ENCODE measurements at regions not wholly inside any gene's neighbourhood (a gene's known extent, or its start where the extent isn't known, plus 50 kb on each side); places are given as distances from the start of the nearest gene placed in this dataset.

- Mint-ChIP-seq H3K36me3 (no peaks in the 10 kb centered on the region), H3K27me3 (no peaks in the 10 kb centered on the region), H3K4me3 (no peak overlapping the region), H3K9me3 (no peaks in the 10 kb centered on the region), H3K4me1 (no peaks in the 10 kb centered on the region), H3K27ac (no peak overlapping the region)
These were observed 645.4 kb upstream of the SORCS1 start for GRCh38 chr10:107809889-107810288.

DNA sequence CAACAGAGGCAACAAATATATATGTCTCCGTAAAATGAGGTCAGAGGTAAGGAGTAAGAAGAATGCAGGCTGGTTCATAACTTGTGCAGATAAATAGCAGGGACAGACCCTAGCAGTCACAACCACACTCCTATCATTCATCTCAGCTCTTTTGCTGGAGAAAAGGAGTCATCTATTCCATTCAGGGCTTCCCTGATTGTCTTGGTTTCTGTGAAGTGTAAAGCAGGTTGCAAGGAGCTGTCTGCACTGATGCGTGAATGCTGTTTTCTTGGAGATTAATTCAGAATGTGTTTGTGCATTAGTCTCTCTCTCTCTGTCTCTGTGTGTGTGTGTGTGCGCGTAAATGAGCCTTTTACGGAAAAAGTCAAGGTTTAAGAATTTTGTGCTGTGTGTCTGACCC lies 643.3 kb upstream of the SORCS1 start:
- no peaks in the 10 kb centered on the region for H3K36me3 Mint-ChIP-seq
- no peaks in the 10 kb centered on the region for H3K27me3 Mint-ChIP-seq
- no peaks in the 10 kb centered on the region for H3K4me1 Mint-ChIP-seq
- H3K27ac Mint-ChIP-seq, result no peak overlapping the region
- H3K9me3 Mint-ChIP-seq, result no peaks in the 10 kb centered on the region
- H3K4me3 Mint-ChIP-seq, result no peak overlapping the region

DNA sequence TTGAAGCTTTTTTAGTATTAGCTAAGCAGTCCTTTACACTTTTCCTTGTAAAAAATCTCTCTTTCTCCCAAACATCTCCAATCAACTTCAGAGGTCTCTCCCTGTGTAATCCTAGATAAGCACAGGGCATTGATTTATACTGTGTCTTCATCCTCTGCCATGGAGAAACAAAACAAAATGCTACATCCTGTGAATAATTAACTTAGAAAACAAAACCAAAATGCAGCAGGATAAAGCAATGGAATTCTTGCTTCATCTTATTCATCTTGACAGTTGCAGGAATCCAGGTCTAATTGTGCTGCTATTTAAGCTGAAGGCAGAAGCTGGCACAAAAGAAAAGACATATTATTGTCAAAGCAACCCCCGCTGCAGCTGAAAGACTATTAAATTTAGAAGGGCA lies 641.5 kb upstream of the SORCS1 start:
- Mint-ChIP-seq H3K4me3 (no peak overlapping the region), H3K36me3 (no peaks in the 10 kb centered on the region), H3K9me3 (no peaks in the 10 kb centered on the region), H3K27ac (no peak overlapping the region), H3K4me1 (no peaks in the 10 kb centered on the region), H3K27me3 (no peaks in the 10 kb centered on the region)

DNA sequence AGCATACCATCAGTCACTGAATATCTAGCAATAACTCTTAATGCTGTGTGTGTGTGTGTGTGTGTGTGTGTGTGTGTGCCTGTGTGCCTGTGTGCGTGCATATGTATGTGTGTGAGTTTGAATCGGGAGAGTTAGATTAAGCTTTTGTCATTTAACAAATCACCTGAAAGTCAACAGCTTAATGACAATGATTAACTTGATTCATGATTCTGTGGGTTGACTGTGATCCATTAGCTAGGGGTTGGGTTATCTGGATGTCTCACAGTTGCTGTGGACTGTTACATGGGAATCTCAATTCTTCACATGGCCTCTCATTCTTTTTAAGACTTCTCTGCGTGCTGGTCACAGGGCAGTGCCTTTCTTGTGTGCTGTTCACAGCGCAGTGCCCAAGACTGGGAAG lies 639.0 kb upstream of the SORCS1 start:
- Mint-ChIP-seq H3K36me3 (no peaks in the 10 kb centered on the region), H3K4me1 (no peaks in the 10 kb centered on the region), H3K4me3 (no peak overlapping the region)

GRCh38 chr10:107800061-107800460 lies 635.6 kb upstream of the SORCS1 start:
- H3K4me1 Mint-ChIP-seq, result no peaks in the 10 kb centered on the region
- H3K27me3 Mint-ChIP-seq, result no peaks in the 10 kb centered on the region
- peaks cover 12% of the 10 kb centered on the region for H3K9me3 Mint-ChIP-seq
- H3K4me3 Mint-ChIP-seq, result no peak overlapping the region
- no peaks in the 10 kb centered on the region for H3K36me3 Mint-ChIP-seq
- H3K27ac Mint-ChIP-seq, result no peak overlapping the region

More for the DNA sequence above, 639.0 kb upstream of the SORCS1 start:
- Mint-ChIP-seq H3K9me3 (no peaks in the 10 kb centered on the region), H3K27ac (no peak overlapping the region), H3K27me3 (no peaks in the 10 kb centered on the region)

DNA sequence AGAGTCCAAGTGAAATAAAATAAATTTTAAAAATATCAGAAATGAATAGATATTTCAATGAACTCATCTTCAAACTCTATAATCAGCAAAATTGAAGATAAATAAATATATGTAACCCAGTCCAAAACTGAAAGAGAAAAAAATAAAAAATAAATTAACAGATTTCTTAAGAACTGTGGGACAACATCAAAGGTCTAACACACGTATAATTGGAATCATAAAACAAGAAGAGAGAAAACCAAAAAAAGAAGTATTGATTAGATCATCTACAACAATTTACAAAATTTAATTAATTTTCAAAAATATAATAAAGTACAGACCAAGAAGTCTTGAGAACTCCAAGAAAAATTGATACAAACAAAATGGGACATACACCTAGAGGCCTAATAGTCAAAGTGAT lies 625.8 kb upstream of the SORCS1 start:
- Mint-ChIP-seq H3K27me3 (no peaks in the 10 kb centered on the region), H3K4me3 (no peak overlapping the region), H3K9me3 (peaks cover under 1% of the 10 kb centered on the region), H3K36me3 (no peaks in the 10 kb centered on the region), H3K27ac (no peak overlapping the region), H3K4me1 (no peaks in the 10 kb centered on the region)

GRCh38 chr10:107771066-107771465 lies 606.6 kb upstream of the SORCS1 start:
- Mint-ChIP-seq H3K4me3 (no peak overlapping the region), H3K4me1 (no peaks in the 10 kb centered on the region), H3K27ac (no peak overlapping the region), H3K27me3 (no peaks in the 10 kb centered on the region), H3K36me3 (no peaks in the 10 kb centered on the region), H3K9me3 (peaks cover 4% of the 10 kb centered on the region)

DNA sequence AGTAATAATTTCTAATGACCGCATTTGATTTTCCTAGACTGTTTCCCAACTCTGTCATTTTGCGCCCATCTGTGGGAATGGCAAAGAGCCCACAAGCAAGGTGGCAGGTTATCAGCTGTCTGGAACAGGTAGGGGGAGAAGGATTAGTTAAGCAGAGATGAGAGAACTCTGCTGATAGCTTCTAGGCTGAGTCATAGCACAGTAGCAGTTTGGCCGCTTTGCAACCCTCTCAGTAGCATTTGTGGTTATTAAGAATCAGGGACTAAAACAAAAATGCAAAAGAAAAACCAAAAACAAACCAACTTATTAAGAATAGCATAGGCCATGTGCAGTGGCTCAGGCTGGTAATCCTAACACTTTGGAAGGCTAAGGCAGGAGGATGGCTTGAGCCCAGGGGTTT lies 602.7 kb upstream of the SORCS1 start:
- H3K4me3 Mint-ChIP-seq, result no peak overlapping the region
- H3K27ac Mint-ChIP-seq, result no peak overlapping the region
- peaks cover 14% of the 10 kb centered on the region for H3K9me3 Mint-ChIP-seq
- no peaks in the 10 kb centered on the region for H3K36me3 Mint-ChIP-seq
- H3K4me1 Mint-ChIP-seq, result no peaks in the 10 kb centered on the region
- no peaks in the 10 kb centered on the region for H3K27me3 Mint-ChIP-seq

GRCh38 chr10:107754814-107755213 lies 590.3 kb upstream of the SORCS1 start:
- H3K27ac Mint-ChIP-seq, result no peak overlapping the region
- no peaks in the 10 kb centered on the region for H3K4me1 Mint-ChIP-seq
- H3K27me3 Mint-ChIP-seq, result no peaks in the 10 kb centered on the region
- peaks cover 4% of the 10 kb centered on the region for H3K9me3 Mint-ChIP-seq
- no peak overlapping the region for H3K4me3 Mint-ChIP-seq
- H3K36me3 Mint-ChIP-seq, result no peaks in the 10 kb centered on the region

- H3K4me3 Mint-ChIP-seq, result no peak overlapping the region
These were observed 584.7 kb upstream of the SORCS1 start for GRCh38 chr10:107749235-107749634.

GRCh38 chr10:107747851-107748250 lies 583.3 kb upstream of the SORCS1 start:
- H3K4me3 Mint-ChIP-seq, result no peak overlapping the region
- no peaks in the 10 kb centered on the region for H3K27me3 Mint-ChIP-seq
- no peaks in the 10 kb centered on the region for H3K4me1 Mint-ChIP-seq
- no peak overlapping the region for H3K27ac Mint-ChIP-seq
- H3K9me3 Mint-ChIP-seq, result peaks cover 4% of the 10 kb centered on the region
- H3K36me3 Mint-ChIP-seq, result no peaks in the 10 kb centered on the region

More at GRCh38 chr10:107749235-107749634, 584.7 kb upstream of the SORCS1 start:
- no peak overlapping the region for H3K27ac Mint-ChIP-seq
- H3K27me3 Mint-ChIP-seq, result no peaks in the 10 kb centered on the region
- H3K9me3 Mint-ChIP-seq, result peaks cover 4% of the 10 kb centered on the region
- no peaks in the 10 kb centered on the region for H3K4me1 Mint-ChIP-seq
- H3K36me3 Mint-ChIP-seq, result no peaks in the 10 kb centered on the region

GRCh38 chr10:107741971-107742370 lies 577.5 kb upstream of the SORCS1 start:
- Mint-ChIP-seq H3K36me3 (peaks cover 1% of the 10 kb centered on the region), H3K9me3 (peaks cover 10% of the 10 kb centered on the region)

DNA sequence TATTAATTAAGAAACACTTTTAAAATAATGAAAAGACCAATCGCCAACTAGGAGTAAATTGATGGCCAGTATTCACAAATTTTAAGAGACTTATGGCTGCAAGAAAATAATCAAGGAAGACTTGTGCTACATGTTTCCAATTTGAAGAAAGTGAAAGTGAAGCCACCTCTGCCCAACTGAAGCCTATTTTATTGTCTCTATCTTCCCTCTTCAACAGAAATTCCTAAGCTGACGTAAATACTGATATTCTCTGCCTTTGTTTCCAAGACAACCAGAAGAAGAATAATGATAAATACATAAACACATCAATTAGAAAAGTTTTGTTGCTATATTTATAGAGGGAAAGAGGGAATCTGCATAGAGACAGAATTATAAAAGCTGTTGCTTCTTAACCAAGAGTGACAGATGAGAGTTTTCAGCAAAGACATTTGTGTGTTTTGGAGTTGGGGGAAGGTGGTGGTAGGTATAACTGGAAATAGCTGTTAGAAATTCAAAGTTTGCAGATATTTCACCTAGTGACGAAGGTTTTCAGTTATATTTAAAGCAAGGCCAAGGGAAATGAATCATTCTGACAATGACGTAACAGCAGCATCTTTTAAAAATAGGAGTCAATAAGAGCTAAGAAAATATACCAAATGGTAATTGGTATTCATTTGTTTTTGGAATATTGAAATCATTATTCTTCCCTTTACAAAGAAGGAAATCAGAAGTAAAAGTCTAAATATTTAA lies 576.6 kb upstream of the SORCS1 start:
- Mint-ChIP-seq H3K4me3 (no peak overlapping the region), H3K27ac (no peak overlapping the region), H3K36me3 (peaks cover 1% of the 10 kb centered on the region), H3K27me3 (no peaks in the 10 kb centered on the region), H3K9me3 (peaks cover 10% of the 10 kb centered on the region), H3K4me1 (no peaks in the 10 kb centered on the region)

More at GRCh38 chr10:107741971-107742370, 577.5 kb upstream of the SORCS1 start:
- Mint-ChIP-seq H3K4me1 (no peaks in the 10 kb centered on the region), H3K4me3 (no peak overlapping the region), H3K27ac (no peak overlapping the region), H3K27me3 (no peaks in the 10 kb centered on the region)

DNA sequence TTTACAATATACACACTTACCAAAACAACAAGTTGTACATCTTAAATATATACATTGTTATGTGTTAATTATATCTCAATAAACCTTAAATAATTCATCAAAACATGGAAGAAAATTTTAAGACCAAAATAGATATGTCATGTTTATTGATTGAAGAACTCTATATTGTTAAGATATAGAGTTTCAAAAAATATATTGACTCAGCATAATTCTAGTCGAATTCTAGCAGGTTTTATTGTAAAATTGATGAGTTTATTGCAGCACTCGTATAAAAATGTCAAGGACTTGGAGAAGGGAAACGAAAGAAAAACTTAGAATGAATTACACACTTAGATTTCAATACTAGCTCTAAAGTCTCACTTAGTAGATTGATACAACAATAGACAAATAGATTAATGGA lies 575.4 kb upstream of the SORCS1 start:
- H3K9me3 Mint-ChIP-seq, result peaks cover 20% of the 10 kb centered on the region
- no peak overlapping the region for H3K27ac Mint-ChIP-seq
- H3K27me3 Mint-ChIP-seq, result no peaks in the 10 kb centered on the region
- no peak overlapping the region for H3K4me3 Mint-ChIP-seq
- H3K36me3 Mint-ChIP-seq, result peaks cover 1% of the 10 kb centered on the region
- no peaks in the 10 kb centered on the region for H3K4me1 Mint-ChIP-seq

DNA sequence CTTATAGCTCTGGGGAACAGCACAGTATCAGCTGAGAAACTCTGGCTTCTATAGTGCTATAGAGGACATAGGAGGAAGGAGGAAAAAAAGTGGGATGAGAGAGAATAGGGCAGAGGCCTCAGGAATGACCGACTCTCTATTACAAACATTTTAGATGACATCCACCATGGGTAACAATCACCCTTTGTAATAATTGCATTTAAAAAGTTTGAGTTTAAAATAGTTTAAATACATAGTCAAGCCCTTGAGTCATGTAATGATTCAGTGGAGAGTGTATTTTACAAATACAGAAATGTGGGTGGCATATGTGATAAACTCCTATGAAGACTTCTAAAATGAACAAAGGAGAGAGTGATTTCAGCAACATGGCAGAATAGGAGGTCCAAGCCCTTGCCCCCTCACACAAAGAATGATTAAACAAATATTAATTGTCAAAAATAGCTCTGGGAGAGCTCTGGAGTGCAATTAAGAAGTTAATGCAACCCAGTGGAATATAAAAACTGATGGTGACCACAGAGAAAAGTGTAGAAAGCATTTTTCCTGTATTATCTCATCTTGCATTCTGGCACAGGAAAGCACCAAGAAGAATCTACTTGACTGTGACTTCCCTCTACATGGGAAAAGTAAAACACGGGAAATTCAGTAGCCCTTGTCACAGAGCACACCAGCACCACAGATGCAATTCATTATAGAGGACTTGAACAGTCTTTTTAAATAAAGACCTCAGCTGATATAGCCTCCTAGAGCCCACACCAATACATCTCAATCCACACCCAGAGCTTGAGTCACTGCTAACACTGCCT lies 569.0 kb upstream of the SORCS1 start:
- H3K27me3 Mint-ChIP-seq, result no peaks in the 10 kb centered on the region
- peaks cover 1% of the 10 kb centered on the region for H3K36me3 Mint-ChIP-seq

DNA sequence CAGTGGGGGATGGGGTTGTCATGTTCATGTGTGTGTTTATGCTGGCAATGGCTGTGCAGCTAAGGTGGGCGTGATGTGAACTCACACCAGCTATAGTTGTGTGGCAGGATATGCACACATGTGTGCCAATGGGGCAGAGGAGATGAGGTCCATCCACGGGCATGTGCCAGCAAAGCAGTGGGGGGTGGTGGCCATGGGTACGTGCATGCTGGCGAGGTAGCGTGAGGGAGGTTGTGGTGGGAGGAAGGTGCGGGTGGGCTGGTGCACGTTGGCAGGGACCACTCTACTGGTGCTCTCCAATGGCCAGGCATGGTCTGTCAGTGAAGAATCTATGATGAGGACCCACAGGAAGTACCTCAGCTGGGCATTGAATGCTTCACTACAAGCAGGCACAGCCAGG lies 567.5 kb upstream of the SORCS1 start:
- Mint-ChIP-seq H3K27me3 (no peaks in the 10 kb centered on the region), H3K4me1 (no peaks in the 10 kb centered on the region), H3K4me3 (no peak overlapping the region), H3K9me3 (peaks cover 27% of the 10 kb centered on the region), H3K36me3 (peaks cover 1% of the 10 kb centered on the region), H3K27ac (no peak overlapping the region)

More for the DNA sequence above, 569.0 kb upstream of the SORCS1 start:
- H3K4me3 Mint-ChIP-seq, result no peak overlapping the region
- H3K9me3 Mint-ChIP-seq, result peaks cover 29% of the 10 kb centered on the region
- no peak overlapping the region for H3K27ac Mint-ChIP-seq
- no peaks in the 10 kb centered on the region for H3K4me1 Mint-ChIP-seq

All from activated naive CD4-positive, alpha-beta T cell treated with anti-CD3 and anti-CD28 coated beads, Interleukin-2, amount 50 U/mL, for 24 hours (primary cell).